Panc1 (cell line): ENCODE measurements at regions not wholly inside any gene's neighbourhood (a gene's known extent, or its start where the extent isn't known, plus 50 kb on each side); places are given as distances from the start of the nearest gene placed in this dataset.

Experiments
- ATAC-seq: fragments of 200-7000 bp; cut with Tn5 transposase; 2 replicates; pipeline ENCODE4 v1.9.1; 2020; ENCODE audit warnings: mild to moderate bottlenecking, moderate library complexity
- BruUV-seq: library from RNA; stranded (reverse); fragments of 400-500 nt; replicated peaks from 2 replicates; lab custom pipeline; 2021; lab: Mats Ljungman, UMichigan
- CTCF ChIA-PET: fragments of 300-600 bp; sonication (Branson Sonifier 250); formaldehyde crosslinking; loops from one replicate; lab custom pipeline; 2022; ENCODE audit warnings: antibody characterized with exemption; lab: Charles Lee
- POLR2A ChIA-PET: fragments of 300-600 bp; sonication (Branson Sonifier 250); formaldehyde crosslinking; loops from one replicate; lab custom pipeline; 2022; ENCODE audit warnings: antibody characterized with exemption; lab: Charles Lee
- DNase-seq: peaks from one replicate; pipeline ENCODE4 v3.0.0-alpha.2; 2010; ENCODE audit warnings: low read depth, low spot score
- H3K27ac ChIP-seq: 2 replicates; pipeline ENCODE4 v1.5.1; 2011; ENCODE audit warnings: mild to moderate bottlenecking, low read length, inconsistent platforms
- H3K27me3 ChIP-seq: fragments of 200-500 bp; sonication (Bioruptor generic); 2 replicates; pipeline ENCODE4 v1.6.0; 2014; ENCODE audit warnings: low read length, inconsistent platforms; ENCODE audit not compliant: control insufficient read depth, insufficient read depth
- H3K36me3 ChIP-seq: fragments of 200-500 bp; sonication (Bioruptor generic); 2 replicates; pipeline ENCODE4 v1.5.1; 2014; ENCODE audit warnings: inconsistent platforms, mild to moderate bottlenecking, low read length, moderate library complexity; ENCODE audit not compliant: control insufficient read depth, insufficient read depth
- H3K4me1 ChIP-seq: 2 replicates; pipeline ENCODE4 v1.5.1; 2011; ENCODE audit warnings: inconsistent platforms, mild to moderate bottlenecking, low read length, moderate library complexity; ENCODE audit not compliant: control insufficient read depth, insufficient read depth
- H3K4me3 ChIP-seq, 2 experiments: 2 replicates each; pipeline ENCODE4 v1.5.1; 2011 to 2012; ENCODE audit warnings: low read depth in 2 of 2, low read length in 2 of 2, mild to moderate bottlenecking in 2 of 2, inconsistent platforms in 1 of 2, moderate library complexity in 1 of 2
- H3K9me3 ChIP-seq: fragments of 200-500 bp; sonication (Bioruptor generic); 2 replicates; pipeline ENCODE4 v1.5.1; 2014; ENCODE audit warnings: low read depth, mild to moderate bottlenecking, inconsistent platforms, low read length, moderate library complexity; ENCODE audit not compliant: control insufficient read depth, insufficient read depth
- CTCF ChIP-seq: fragments of 450-650 bp; IDR thresholded peaks from 2 replicates; pipeline ENCODE4 v1.5.1; 2017; ENCODE audit warnings: mild to moderate bottlenecking
- POLR2AphosphoS5 ChIP-seq: IDR thresholded peaks from 2 replicates; pipeline ENCODE4 v1.6.1; 2012; ENCODE audit warnings: mild to moderate bottlenecking, low read depth, low read length, moderate library complexity
- REST ChIP-seq, 2 experiments: IDR thresholded peaks; 2 replicates each; pipeline ENCODE4 v1.6.1; 2011 to 2012; ENCODE audit warnings: low read depth in 2 of 2, control low read depth in 1 of 2, low read length in 1 of 2, mild to moderate bottlenecking in 1 of 2, moderate library complexity in 1 of 2; ENCODE audit not compliant: insufficient read depth in 1 of 2
- SIN3A ChIP-seq: IDR thresholded peaks from 2 replicates; pipeline ENCODE4 v1.6.1; 2012; ENCODE audit warnings: low read depth, mild to moderate bottlenecking, low read length, moderate library complexity, borderline replicate concordance; ENCODE audit not compliant: insufficient read depth
- TCF7L2 ChIP-seq: IDR thresholded peaks from 2 replicates; pipeline ENCODE4 v1.6.1; 2011; ENCODE audit warnings: mild to moderate bottlenecking, low read depth, low read length, inconsistent platforms
- in situ Hi-C: cut with HindIII; loops from 2 replicates; pipeline ENCODE4 v1.10.0; 2016; ENCODE audit warnings: low sequenced_read_pairs, low pct_unique_long_range_greater_than_20kb
- intact Hi-C: fragments of 100-400 bp; cut with micrococcal nuclease; formaldehyde crosslinking; loops from one replicate; pipeline ENCODE4 v1.10.0; 2022; ENCODE audit not compliant: unreplicated experiment

GRCh38 chr13:60976367-60976766 lies 439.3 kb downstream of the PCDH20 start:
- DNase-seq = no peak

GRCh38 chr13:60974296-60974695 lies 441.4 kb downstream of the PCDH20 start:
- H3K27me3 ChIP-seq = no peaks in the 10 kb centered on the region
- in situ Hi-C loops (no loop called here), intact Hi-C loops (no loop called here)
- H3K4me1 ChIP-seq = no peaks in the 10 kb centered on the region
- ATAC-seq = no peak
- TF ChIP-seq TCF7L2 = no peak
- TF ChIP-seq SIN3A = no peak
- TF ChIP-seq REST (IDR thresholded peaks at IDR 0.05; ENCODE audit: insufficient read depth in 1 of 2, low read depth in 2 of 2, low read length in 1 of 2) = no peak
- no peak for TF ChIP-seq POLR2AphosphoS5
- TF ChIP-seq CTCF = no peak
- H3K27ac ChIP-seq = no peak overlapping the region
- H3K9me3 ChIP-seq = no peaks in the 10 kb centered on the region
- POLR2A ChIA-PET = no interaction called here
- H3K4me3 ChIP-seq = no peak overlapping the region
- CTCF ChIA-PET = no interaction called here
- BruUV-seq = no TSS peak
- DNase-seq = no peak
- no peaks in the 10 kb centered on the region for H3K36me3 ChIP-seq

More at GRCh38 chr13:60976367-60976766, 439.3 kb downstream of the PCDH20 start:
- BruUV-seq = no TSS peak
- ChIA-PET POLR2A (no interaction called here), CTCF (no interaction called here)
- in situ Hi-C loops (no loop called here), intact Hi-C loops (no loop called here)
- no peak overlapping the region for H3K4me3 ChIP-seq
- no peak overlapping the region for H3K27ac ChIP-seq
- H3K36me3 ChIP-seq = no peaks in the 10 kb centered on the region
- no peaks in the 10 kb centered on the region for H3K4me1 ChIP-seq
- H3K27me3 ChIP-seq = no peaks in the 10 kb centered on the region
- no peaks in the 10 kb centered on the region for H3K9me3 ChIP-seq
- TF ChIP-seq REST (IDR thresholded peaks at IDR 0.05; ENCODE audit: insufficient read depth in 1 of 2, low read depth in 2 of 2, low read length in 1 of 2) (no peak), SIN3A (no peak)
- no peak for ATAC-seq
